ENCODE measurements at regions not wholly inside any gene's neighbourhood (a gene's known extent, or its start where the extent isn't known, plus 50 kb on each side); places are given as distances from the start of the nearest gene placed in this dataset.

GRCh38 chr3:28101705-28102104, 139.7 kb upstream of the CMC1 start:
- DNase-seq, result no peak
- WGBS, 5 donors, result 53 to 79% (median 64%) methylated on average over 1 of the region's 1 CpG
- intact Hi-C loops (cut with DNase I; ENCODE audit: low total_unique reads), result no loop called here
- Histone ChIP-seq H3K36me3 (no peaks in the 10 kb centered on the region), H3K4me1 (no peaks in the 10 kb centered on the region), H3K4me3 (no peak overlapping the region), H3K27ac (no peak overlapping the region), H3K9me3 (peaks cover 2 to 38% (median 32%) of the 10 kb centered on the region in 8 donors), H3K27me3 (replicated peaks in 1 of 7) (no peaks in the 10 kb centered on the region)
- TF ChIP-seq, protein P1, sequence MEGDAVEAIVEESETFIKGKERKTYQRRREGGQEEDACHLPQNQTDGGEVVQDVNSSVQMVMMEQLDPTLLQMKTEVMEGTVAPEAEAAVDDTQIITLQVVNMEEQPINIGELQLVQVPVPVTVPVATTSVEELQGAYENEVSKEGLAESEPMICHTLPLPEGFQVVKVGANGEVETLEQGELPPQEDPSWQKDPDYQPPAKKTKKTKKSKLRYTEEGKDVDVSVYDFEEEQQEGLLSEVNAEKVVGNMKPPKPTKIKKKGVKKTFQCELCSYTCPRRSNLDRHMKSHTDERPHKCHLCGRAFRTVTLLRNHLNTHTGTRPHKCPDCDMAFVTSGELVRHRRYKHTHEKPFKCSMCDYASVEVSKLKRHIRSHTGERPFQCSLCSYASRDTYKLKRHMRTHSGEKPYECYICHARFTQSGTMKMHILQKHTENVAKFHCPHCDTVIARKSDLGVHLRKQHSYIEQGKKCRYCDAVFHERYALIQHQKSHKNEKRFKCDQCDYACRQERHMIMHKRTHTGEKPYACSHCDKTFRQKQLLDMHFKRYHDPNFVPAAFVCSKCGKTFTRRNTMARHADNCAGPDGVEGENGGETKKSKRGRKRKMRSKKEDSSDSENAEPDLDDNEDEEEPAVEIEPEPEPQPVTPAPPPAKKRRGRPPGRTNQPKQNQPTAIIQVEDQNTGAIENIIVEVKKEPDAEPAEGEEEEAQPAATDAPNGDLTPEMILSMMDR (IDR thresholded peaks at IDR 0.05 in 8 of 11, conservative IDR thresholded peaks at IDR 0.05 in 3 of 11), result no peak
- TF ChIP-seq POLR2AphosphoS5 (IDR thresholded peaks at IDR 0.05), result no peak
- no peak for TF ChIP-seq POLR2A (IDR thresholded peaks at IDR 0.05)

DNA sequence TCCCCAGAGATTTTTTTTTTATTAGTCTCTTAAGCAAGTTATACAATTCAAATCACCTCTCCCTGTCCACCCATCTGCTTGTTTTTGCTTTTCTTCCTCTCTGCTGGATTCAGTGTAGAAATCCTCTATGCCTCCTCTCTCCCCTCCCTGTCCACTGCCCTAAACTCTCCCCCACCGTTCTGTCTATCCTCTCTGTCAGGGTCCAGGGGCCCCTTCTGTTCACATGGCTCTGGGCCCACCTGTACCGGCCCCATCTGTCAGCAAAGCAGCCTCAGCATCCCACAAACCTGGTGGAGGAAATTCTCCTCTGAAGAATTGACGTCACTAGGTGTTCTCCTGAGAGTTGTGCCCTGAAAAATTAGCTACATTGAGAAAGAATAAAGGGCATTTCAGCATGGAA, 137.6 kb upstream of the CMC1 start:
- TF ChIP-seq POLR2AphosphoS5 (IDR thresholded peaks at IDR 0.05) (no peak), POLR2A (IDR thresholded peaks at IDR 0.05) (no peak)
- TF ChIP-seq, protein P1 (IDR thresholded peaks at IDR 0.05 in 8 of 11, conservative IDR thresholded peaks at IDR 0.05 in 3 of 11), result no peak
- intact Hi-C loops (cut with DNase I; ENCODE audit: low total_unique reads), result no loop called here
- 69 to 87% (median 78%) methylated on average over 3 of the region's 3 CpGs for WGBS, 5 donors

DNA sequence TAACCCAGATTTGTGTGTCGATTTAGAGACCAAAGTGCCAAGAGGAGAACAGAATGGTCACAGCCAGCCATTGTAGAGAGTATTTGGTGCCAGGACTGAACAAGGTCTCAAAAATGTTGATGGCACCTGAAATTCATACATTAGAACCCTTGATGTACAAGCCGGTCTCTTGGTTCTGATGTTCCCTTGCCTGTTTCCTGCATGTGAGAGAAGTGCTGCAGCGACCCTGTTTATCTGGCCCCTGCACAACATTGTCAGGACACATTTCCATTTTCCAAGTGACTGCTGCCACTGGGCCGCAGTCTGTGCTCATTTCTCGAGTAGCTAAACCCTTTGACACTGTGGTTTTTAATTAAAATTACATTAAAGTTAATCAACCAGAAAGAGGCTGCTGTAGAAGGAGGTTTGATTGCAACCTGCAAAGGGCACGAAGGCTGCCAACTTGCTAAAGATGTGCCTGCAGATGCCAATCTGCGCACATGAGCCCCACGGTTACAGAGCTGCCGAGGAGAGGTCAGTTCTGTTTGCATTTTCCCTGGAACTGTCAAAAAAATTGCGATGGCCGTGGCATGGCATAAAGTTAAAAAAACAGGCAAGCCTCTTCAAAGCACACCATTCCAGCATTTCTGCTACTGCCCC, 136.4 kb upstream of the CMC1 start:
- DNase-seq, result no peak
- WGBS, 5 donors, result 80 to 92% (median 88%) methylated on average over 11 of the region's 11 CpGs
- no peak overlapping the region for H3K4me3 ChIP-seq
- intact Hi-C loops (cut with DNase I; ENCODE audit: low total_unique reads), result no loop called here
- TF ChIP-seq, protein P1 (IDR thresholded peaks at IDR 0.05 in 8 of 11, conservative IDR thresholded peaks at IDR 0.05 in 3 of 11), result no peak
- TF ChIP-seq POLR2AphosphoS5 (IDR thresholded peaks at IDR 0.05), result no peak
- no peak for TF ChIP-seq POLR2A (IDR thresholded peaks at IDR 0.05)
- no peaks in the 10 kb centered on the region for H3K27me3 ChIP-seq (replicated peaks in 1 of 7)
- H3K36me3 ChIP-seq, result no peaks in the 10 kb centered on the region
- H3K4me1 ChIP-seq, result no peaks in the 10 kb centered on the region
- H3K27ac ChIP-seq, result no peak overlapping the region
- peaks cover 0 to 20% (median 14%) of the 10 kb centered on the region in 8 donors for H3K9me3 ChIP-seq

More for the DNA sequence above, 137.6 kb upstream of the CMC1 start:
- Histone ChIP-seq H3K4me3 (no peak overlapping the region), H3K36me3 (no peaks in the 10 kb centered on the region), H3K9me3 (peaks cover 2 to 31% (median 26%) of the 10 kb centered on the region in 8 donors), H3K4me1 (no peaks in the 10 kb centered on the region), H3K27me3 (replicated peaks in 1 of 7) (no peaks in the 10 kb centered on the region), H3K27ac (no peak overlapping the region)
- no peak for DNase-seq

GRCh38 chr3:28109829-28110228, 131.6 kb upstream of the CMC1 start:
- H3K27ac ChIP-seq, result no peak overlapping the region
- peaks cover 0 to 3% (median 0%) of the 10 kb centered on the region in 8 donors for H3K9me3 ChIP-seq
- TF ChIP-seq POLR2A (IDR thresholded peaks at IDR 0.05) (no peak), POLR2AphosphoS5 (IDR thresholded peaks at IDR 0.05) (no peak)
- TF ChIP-seq, protein P1 (IDR thresholded peaks at IDR 0.05 in 8 of 11, conservative IDR thresholded peaks at IDR 0.05 in 3 of 11), result no peak
- no peak for DNase-seq
- no peaks in the 10 kb centered on the region for H3K4me1 ChIP-seq
- no peak overlapping the region for H3K4me3 ChIP-seq
- H3K36me3 ChIP-seq, result no peaks in the 10 kb centered on the region
- no peaks in the 10 kb centered on the region for H3K27me3 ChIP-seq (replicated peaks in 1 of 7)
- intact Hi-C loops (cut with DNase I; ENCODE audit: low total_unique reads), result no loop called here
- 76 to 88% (median 83%) methylated on average over 2 of the region's 2 CpGs for WGBS, 5 donors
